CD4-positive, alpha-beta T cell treated with Interleukin-2 at 100 ng/mL for 4 hours (primary cell): ENCODE measurements at regions not wholly inside any gene's neighbourhood (a gene's known extent, or its start where the extent isn't known, plus 50 kb on each side); places are given as distances from the start of the nearest gene placed in this dataset.

Source experiments
- DNase-seq: peaks from one replicate; pipeline ENCODE4 v3.0.0-alpha.2; 2020; ENCODE audit warnings: low spot score

- DNase-seq = no peak
Observed at GRCh38 chr10:78904196-78904595, 164.6 kb upstream of the ZMIZ1 start.

- no peak for DNase-seq
Observed at GRCh38 chr10:78905015-78905956, 163.5 kb upstream of the ZMIZ1 start.

- DNase-seq = no peak
Observed at GRCh38 chr10:78905957-78906308, 162.8 kb upstream of the ZMIZ1 start.

GRCh38 chr10:78906734-78907390 lies 161.9 kb upstream of the ZMIZ1 start:
- DNase-seq = no peak

GRCh38 chr10:78907551-78908211 lies 161.1 kb upstream of the ZMIZ1 start:
- no peak for DNase-seq

- DNase-seq = no peak
Observed at GRCh38 chr10:78909221-78909620, 159.5 kb upstream of the ZMIZ1 start.

- no peak for DNase-seq
Observed at GRCh38 chr10:78910021-78910420, 158.7 kb upstream of the ZMIZ1 start.

- no peak for DNase-seq
Observed at GRCh38 chr10:78910476-78910875, 158.3 kb upstream of the ZMIZ1 start.

- no peak for DNase-seq
Observed at GRCh38 chr10:78910886-78911285, 157.9 kb upstream of the ZMIZ1 start.

GRCh38 chr10:78911533-78912340 lies 157.0 kb upstream of the ZMIZ1 start:
- no peak for DNase-seq

GRCh38 chr10:78912361-78913218 lies 156.2 kb upstream of the ZMIZ1 start:
- DNase-seq = no peak

GRCh38 chr10:78913219-78914059 lies 155.3 kb upstream of the ZMIZ1 start:
- no peak for DNase-seq

- DNase-seq = no peak
Observed at GRCh38 chr10:78914060-78914378, 154.7 kb upstream of the ZMIZ1 start.

GRCh38 chr10:78914502-78915189 lies 154.1 kb upstream of the ZMIZ1 start:
- DNase-seq = no peak

- no peak for DNase-seq
Observed at GRCh38 chr10:78915190-78915518, 153.6 kb upstream of the ZMIZ1 start.

- DNase-seq = no peak
Observed at GRCh38 chr10:78916227-78916626, 152.5 kb upstream of the ZMIZ1 start.

GRCh38 chr10:78919181-78919966 lies 149.4 kb upstream of the ZMIZ1 start:
- no peak for DNase-seq

GRCh38 chr10:78920011-78920410 lies 148.8 kb upstream of the ZMIZ1 start:
- no peak for DNase-seq

GRCh38 chr10:78921895-78922294 lies 146.9 kb upstream of the ZMIZ1 start:
- DNase-seq = no peak
